SK-N-SH treated with all-trans-retinoic acid at 6 μM for 48 hours (cell line): ENCODE measurements at regions not wholly inside any gene's neighbourhood (a gene's known extent, or its start where the extent isn't known, plus 50 kb on each side); places are given as distances from the start of the nearest gene placed in this dataset.

Experiments
- ARNTL ChIP-seq: fragments of 450-650 bp; formaldehyde crosslinking; IDR thresholded peaks from 2 replicates; pipeline ENCODE4 v1.5.0; 2020; ENCODE audit warnings: low read depth, mild to moderate bottlenecking, moderate library complexity, borderline replicate concordance
- CSDC2 ChIP-seq: fragments of 250-450 bp; sonication (Bioruptor Pico); IDR thresholded peaks from 2 replicates; pipeline ENCODE4 v1.5.0; 2020; ENCODE audit warnings: mild to moderate bottlenecking, moderate library complexity
- CSRNP3 ChIP-seq: fragments of 250-450 bp; sonication (Bioruptor Pico); IDR thresholded peaks from 2 replicates; pipeline ENCODE4 v1.5.1; 2021; ENCODE audit warnings: mild to moderate bottlenecking, moderate library complexity
- GLIS3 ChIP-seq: fragments of 250-450 bp; sonication (Bioruptor Pico); IDR thresholded peaks from 2 replicates; pipeline ENCODE4 v1.5.0; 2020; ENCODE audit warnings: mild to moderate bottlenecking, moderate library complexity
- OSR1 ChIP-seq: fragments of 250-450 bp; sonication (Bioruptor Pico); IDR thresholded peaks from 2 replicates; pipeline ENCODE4 v1.8.0; 2022; ENCODE audit warnings: moderate library complexity, mild to moderate bottlenecking, inconsistent platforms
- TCF4 ChIP-seq: fragments of 250-450 bp; sonication (Bioruptor Pico); IDR thresholded peaks from 2 replicates; pipeline ENCODE4 v1.8.0; 2021; ENCODE audit warnings: mild to moderate bottlenecking, moderate library complexity, borderline replicate concordance
- TF ChIP-seq, protein P1 (sequence below): fragments of 250-450 bp; sonication (Bioruptor Pico); IDR thresholded peaks from 2 replicates; pipeline ENCODE4 v1.8.0; 2020; ENCODE audit warnings: mild to moderate bottlenecking, moderate library complexity, borderline replicate concordance
- TF ChIP-seq, protein P2 (sequence below): fragments of 250-450 bp; sonication (Bioruptor Pico); IDR thresholded peaks from 2 replicates; pipeline ENCODE4 v1.5.0; 2020; ENCODE audit warnings: mild to moderate bottlenecking, moderate library complexity

DNA sequence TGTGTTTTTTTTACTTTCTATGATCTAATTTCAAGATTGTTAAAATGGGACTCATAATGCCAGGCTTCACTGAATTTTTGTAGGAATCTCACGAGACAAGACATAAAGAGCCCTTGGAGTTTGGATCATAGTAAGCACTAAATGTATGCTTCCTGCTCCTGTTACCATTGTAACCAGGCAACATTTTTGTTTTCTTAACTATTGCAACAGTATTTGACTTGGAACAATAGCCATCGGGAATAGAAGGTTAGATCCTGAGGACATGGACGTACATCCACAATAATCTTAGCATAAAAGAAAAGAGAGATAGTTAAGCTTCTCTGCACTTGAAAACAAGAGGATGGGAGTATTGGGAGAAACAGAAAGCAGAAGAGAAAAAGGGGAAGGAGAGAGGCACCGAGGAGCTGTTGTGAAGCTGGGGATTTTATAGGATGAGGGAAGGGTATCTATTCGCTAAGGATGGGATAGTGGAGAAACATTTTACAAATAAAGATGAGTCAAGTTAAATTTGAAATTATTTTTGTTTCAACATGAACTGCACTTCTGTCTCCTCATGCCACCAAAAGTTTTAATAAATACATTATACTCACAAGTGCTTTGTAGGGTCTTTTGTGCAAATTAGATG is 131.4 kb downstream of the TMCO5A start:
- TF ChIP-seq, protein P1, sequence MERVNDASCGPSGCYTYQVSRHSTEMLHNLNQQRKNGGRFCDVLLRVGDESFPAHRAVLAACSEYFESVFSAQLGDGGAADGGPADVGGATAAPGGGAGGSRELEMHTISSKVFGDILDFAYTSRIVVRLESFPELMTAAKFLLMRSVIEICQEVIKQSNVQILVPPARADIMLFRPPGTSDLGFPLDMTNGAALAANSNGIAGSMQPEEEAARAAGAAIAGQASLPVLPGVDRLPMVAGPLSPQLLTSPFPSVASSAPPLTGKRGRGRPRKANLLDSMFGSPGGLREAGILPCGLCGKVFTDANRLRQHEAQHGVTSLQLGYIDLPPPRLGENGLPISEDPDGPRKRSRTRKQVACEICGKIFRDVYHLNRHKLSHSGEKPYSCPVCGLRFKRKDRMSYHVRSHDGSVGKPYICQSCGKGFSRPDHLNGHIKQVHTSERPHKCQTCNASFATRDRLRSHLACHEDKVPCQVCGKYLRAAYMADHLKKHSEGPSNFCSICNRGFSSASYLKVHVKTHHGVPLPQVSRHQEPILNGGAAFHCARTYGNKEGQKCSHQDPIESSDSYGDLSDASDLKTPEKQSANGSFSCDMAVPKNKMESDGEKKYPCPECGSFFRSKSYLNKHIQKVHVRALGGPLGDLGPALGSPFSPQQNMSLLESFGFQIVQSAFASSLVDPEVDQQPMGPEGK (CRISPR knock-in tag) = no peak
- TF ChIP-seq TCF4 (CRISPR knock-in tag) (no peak), OSR1 (CRISPR knock-in tag) (no peak), CSRNP3 (CRISPR knock-in tag) (no peak), CSDC2 (CRISPR knock-in tag) (no peak), GLIS3 (CRISPR knock-in tag) (no peak), ARNTL (CRISPR knock-in tag) (no peak)
- TF ChIP-seq, protein P2, sequence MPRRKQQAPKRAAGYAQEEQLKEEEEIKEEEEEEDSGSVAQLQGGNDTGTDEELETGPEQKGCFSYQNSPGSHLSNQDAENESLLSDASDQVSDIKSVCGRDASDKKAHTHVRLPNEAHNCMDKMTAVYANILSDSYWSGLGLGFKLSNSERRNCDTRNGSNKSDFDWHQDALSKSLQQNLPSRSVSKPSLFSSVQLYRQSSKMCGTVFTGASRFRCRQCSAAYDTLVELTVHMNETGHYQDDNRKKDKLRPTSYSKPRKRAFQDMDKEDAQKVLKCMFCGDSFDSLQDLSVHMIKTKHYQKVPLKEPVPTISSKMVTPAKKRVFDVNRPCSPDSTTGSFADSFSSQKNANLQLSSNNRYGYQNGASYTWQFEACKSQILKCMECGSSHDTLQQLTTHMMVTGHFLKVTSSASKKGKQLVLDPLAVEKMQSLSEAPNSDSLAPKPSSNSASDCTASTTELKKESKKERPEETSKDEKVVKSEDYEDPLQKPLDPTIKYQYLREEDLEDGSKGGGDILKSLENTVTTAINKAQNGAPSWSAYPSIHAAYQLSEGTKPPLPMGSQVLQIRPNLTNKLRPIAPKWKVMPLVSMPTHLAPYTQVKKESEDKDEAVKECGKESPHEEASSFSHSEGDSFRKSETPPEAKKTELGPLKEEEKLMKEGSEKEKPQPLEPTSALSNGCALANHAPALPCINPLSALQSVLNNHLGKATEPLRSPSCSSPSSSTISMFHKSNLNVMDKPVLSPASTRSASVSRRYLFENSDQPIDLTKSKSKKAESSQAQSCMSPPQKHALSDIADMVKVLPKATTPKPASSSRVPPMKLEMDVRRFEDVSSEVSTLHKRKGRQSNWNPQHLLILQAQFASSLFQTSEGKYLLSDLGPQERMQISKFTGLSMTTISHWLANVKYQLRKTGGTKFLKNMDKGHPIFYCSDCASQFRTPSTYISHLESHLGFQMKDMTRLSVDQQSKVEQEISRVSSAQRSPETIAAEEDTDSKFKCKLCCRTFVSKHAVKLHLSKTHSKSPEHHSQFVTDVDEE = no peak
